ENCODE measurements at regions not wholly inside any gene's neighbourhood (a gene's known extent, or its start where the extent isn't known, plus 50 kb on each side); places are given as distances from the start of the nearest gene placed in this dataset.

GRCh38 chr2:198347349-198347748, 543.0 kb downstream of the PLCL1 start:
- DNase-seq (ENCODE audit: low read depth): no peak

- DNase-seq (ENCODE audit: low read depth): no peak
Observed at GRCh38 chr2:198343471-198343870, 539.1 kb downstream of the PLCL1 start.

GRCh38 chr2:198340846-198341245, 536.5 kb downstream of the PLCL1 start:
- no peak for DNase-seq (ENCODE audit: low read depth)

GRCh38 chr2:198339116-198339515, 534.7 kb downstream of the PLCL1 start:
- no peak for DNase-seq (ENCODE audit: low read depth)

GRCh38 chr2:198337368-198337767, 533.0 kb downstream of the PLCL1 start:
- no peak for DNase-seq (ENCODE audit: low read depth)

- no peak for DNase-seq (ENCODE audit: low read depth)
Observed at GRCh38 chr2:198328454-198328853, 524.1 kb downstream of the PLCL1 start.

- DNase-seq (ENCODE audit: low read depth): no peak
Observed at GRCh38 chr2:198327526-198327925, 523.1 kb downstream of the PLCL1 start.

GRCh38 chr2:198326431-198326830, 522.0 kb downstream of the PLCL1 start:
- peak; percentile 54 for DNase-seq (ENCODE audit: low read depth)

GRCh38 chr2:198325359-198325758, 521.0 kb downstream of the PLCL1 start:
- no peak for DNase-seq (ENCODE audit: low read depth)

- DNase-seq (ENCODE audit: low read depth): no peak
Observed at GRCh38 chr2:198324071-198324470, 519.7 kb downstream of the PLCL1 start.

- peak; percentile 9 for DNase-seq (ENCODE audit: low read depth)
Observed at GRCh38 chr2:198322275-198322674, 517.9 kb downstream of the PLCL1 start.

- peak; percentile 27 for DNase-seq (ENCODE audit: low read depth)
Observed at GRCh38 chr2:198321522-198322088, 517.2 kb downstream of the PLCL1 start.

GRCh38 chr2:198316852-198317396, 512.5 kb downstream of the PLCL1 start:
- no peak for DNase-seq (ENCODE audit: low read depth)

GRCh38 chr2:198315791-198316630, 511.6 kb downstream of the PLCL1 start:
- DNase-seq (ENCODE audit: low read depth): peak; percentile 41

GRCh38 chr2:198314559-198315153, 510.3 kb downstream of the PLCL1 start:
- DNase-seq (ENCODE audit: low read depth): peak; percentile 67

GRCh38 chr2:198312596-198313483, 508.4 kb downstream of the PLCL1 start:
- DNase-seq (ENCODE audit: low read depth): no peak

GRCh38 chr2:198311020-198311419, 506.6 kb downstream of the PLCL1 start:
- DNase-seq (ENCODE audit: low read depth): no peak

- peak; percentile 66 for DNase-seq (ENCODE audit: low read depth)
Observed at GRCh38 chr2:198309673-198310280, 505.4 kb downstream of the PLCL1 start.

GRCh38 chr2:198309081-198309480, 504.7 kb downstream of the PLCL1 start:
- DNase-seq (ENCODE audit: low read depth): no peak

GRCh38 chr2:198308368-198308767, 504.0 kb downstream of the PLCL1 start:
- DNase-seq (ENCODE audit: low read depth): no peak

GRCh38 chr2:198307093-198307492, 502.7 kb downstream of the PLCL1 start:
- no peak for DNase-seq (ENCODE audit: low read depth)

Data from ELR (cell line).